ENCODE measurements at regions not wholly inside any gene's neighbourhood (a gene's known extent, or its start where the extent isn't known, plus 50 kb on each side); places are given as distances from the start of the nearest gene placed in this dataset.

GRCh38 chrX:23066588-23067281, 67.0 kb downstream of the DDX53 start:
- no peak for TF ChIP-seq POLR2AphosphoS5 (IDR thresholded peaks at IDR 0.05)
- no peak for TF ChIP-seq POLR2A (IDR thresholded peaks at IDR 0.05)

Data from breast epithelium (tissue), 3 donors.